Spinal cord (tissue), 9 donors: ENCODE measurements at regions not wholly inside any gene's neighbourhood (a gene's known extent, or its start where the extent isn't known, plus 50 kb on each side); places are given as distances from the start of the nearest gene placed in this dataset.
"Not testable (repeated sequence)": the region's sequence is repeated elsewhere in the genome, so short reads cannot be mapped to it uniquely, and the experiment has no call there.

Experiments
- DNase-seq, 6 donors: peaks; one replicate each; pipeline versions ENCODE4 v3.0.0 to v3.0.0-alpha.2; 2013 to 2015; ENCODE audit warnings: low spot score in 6 of 6, low read depth in 4 of 6
- H3K27ac ChIP-seq: one replicate; pipeline ENCODE4 v1.5.1; 2013; ENCODE audit warnings: low read depth, low read length, control low read depth
- H3K27me3 ChIP-seq: one replicate; pipeline ENCODE4 v1.6.1; 2013; ENCODE audit warnings: low read length; ENCODE audit not compliant: control insufficient read depth, insufficient read depth
- H3K36me3 ChIP-seq: one replicate; pipeline ENCODE4 v1.6.1; 2013; ENCODE audit warnings: low read length; ENCODE audit not compliant: control insufficient read depth, insufficient read depth
- H3K4me1 ChIP-seq: one replicate; pipeline ENCODE4 v1.6.1; 2013; ENCODE audit warnings: low read length; ENCODE audit not compliant: control insufficient read depth, insufficient read depth
- H3K4me3 ChIP-seq: one replicate; pipeline ENCODE4 v1.5.1; 2013; ENCODE audit warnings: low read depth, low read length, control low read depth
- H3K9me3 ChIP-seq: one replicate; pipeline ENCODE4 v1.6.1; 2013; ENCODE audit warnings: low read length; ENCODE audit not compliant: control insufficient read depth, insufficient read depth
- WGBS: methylation state at CpG from one replicate; pipeline ENCODE4 v1.1.5; 2013; ENCODE audit warnings: missing lambda C conversion rate; ENCODE audit not compliant: insufficient coverage; 5-methylcytosine and 5-hydroxymethylcytosine counted together
- donor health status: healthy.

GRCh38 chr10:26621243-26621888 is 76.1 kb upstream of the PDSS1 start:
- Histone ChIP-seq H3K27me3 (no peaks in the 10 kb centered on the region), H3K9me3 (no peaks in the 10 kb centered on the region), H3K4me1 (peaks cover 4% of the 10 kb centered on the region), H3K27ac (no peak overlapping the region), H3K36me3 (no peaks in the 10 kb centered on the region), H3K4me3 (no peak overlapping the region)
- DNase-seq, result no peak
- WGBS, result 100% methylated on average over 1 of the region's 7 CpGs

- Histone ChIP-seq H3K36me3 (no peaks in the 10 kb centered on the region), H3K27me3 (no peaks in the 10 kb centered on the region), H3K9me3 (no peaks in the 10 kb centered on the region), H3K4me3 (peak overlapping the region; percentile 19), H3K4me1 (peaks cover 4% of the 10 kb centered on the region), H3K27ac (no peak overlapping the region)
- peak in 2 of 6 donors; percentile 21 to 55 for DNase-seq
- 10% methylated on average over 38 of the region's 47 CpGs for WGBS
These were observed 75.4 kb upstream of the PDSS1 start for GRCh38 chr10:26621889-26622711.

GRCh38 chr10:26622891-26623290 is 74.6 kb upstream of the PDSS1 start:
- no peaks in the 10 kb centered on the region for H3K27me3 ChIP-seq
- WGBS, result 98% methylated on average over 4 of the region's 7 CpGs

GRCh38 chr10:26624006-26624405 is 73.5 kb upstream of the PDSS1 start:
- no peak overlapping the region for H3K27ac ChIP-seq
- WGBS, result 100% methylated on average over 1 of the region's 3 CpGs
- H3K27me3 ChIP-seq, result no peaks in the 10 kb centered on the region
- DNase-seq, result no peak
- no peaks in the 10 kb centered on the region for H3K9me3 ChIP-seq
- H3K36me3 ChIP-seq, result no peaks in the 10 kb centered on the region
- no peak overlapping the region for H3K4me3 ChIP-seq
- peaks cover 4% of the 10 kb centered on the region for H3K4me1 ChIP-seq

More at GRCh38 chr10:26622891-26623290, 74.6 kb upstream of the PDSS1 start:
- H3K4me1 ChIP-seq, result peaks cover 4% of the 10 kb centered on the region
- H3K9me3 ChIP-seq, result no peaks in the 10 kb centered on the region
- DNase-seq, result no peak
- no peak overlapping the region for H3K27ac ChIP-seq
- no peak overlapping the region for H3K4me3 ChIP-seq
- no peaks in the 10 kb centered on the region for H3K36me3 ChIP-seq

- DNase-seq, result no peak
- H3K27me3 ChIP-seq, result no peaks in the 10 kb centered on the region
- WGBS, result no CpG with 5 or more reads among the region's 3 CpGs
- H3K4me1 ChIP-seq, result peaks cover 4% of the 10 kb centered on the region
- H3K36me3 ChIP-seq, result no peaks in the 10 kb centered on the region
- no peak overlapping the region for H3K4me3 ChIP-seq
- H3K27ac ChIP-seq, result no peak overlapping the region
- no peaks in the 10 kb centered on the region for H3K9me3 ChIP-seq
These were observed 71.4 kb upstream of the PDSS1 start for GRCh38 chr10:26626066-26626465.

GRCh38 chr10:26627324-26627723 is 70.2 kb upstream of the PDSS1 start:
- Histone ChIP-seq H3K27me3 (no peaks in the 10 kb centered on the region), H3K4me3 (no peak overlapping the region), H3K36me3 (no peaks in the 10 kb centered on the region), H3K4me1 (peaks cover 4% of the 10 kb centered on the region), H3K27ac (no peak overlapping the region), H3K9me3 (no peaks in the 10 kb centered on the region)
- DNase-seq, result peak in 1 of 6 donors; percentile 29
- WGBS, result 17% methylated on average over 3 of the region's 3 CpGs

- Histone ChIP-seq H3K9me3 (no peaks in the 10 kb centered on the region), H3K27ac (no peak overlapping the region), H3K4me1 (no peaks in the 10 kb centered on the region), H3K4me3 (no peak overlapping the region), H3K27me3 (no peaks in the 10 kb centered on the region), H3K36me3 (no peaks in the 10 kb centered on the region)
- WGBS, result no CpG with 5 or more reads among the region's 2 CpGs
- no peak for DNase-seq
These were observed 69.1 kb upstream of the PDSS1 start for GRCh38 chr10:26628395-26628794.

GRCh38 chr10:26632171-26632570 is 65.3 kb upstream of the PDSS1 start:
- not testable (repeated sequence) for H3K27me3 ChIP-seq, H3K4me3 ChIP-seq, H3K27ac ChIP-seq, H3K36me3 ChIP-seq, H3K4me1 ChIP-seq, H3K9me3 ChIP-seq, DNase-seq
- no CpG with 5 or more reads among the region's 3 CpGs for WGBS

GRCh38 chr10:26634111-26634510 is 63.4 kb upstream of the PDSS1 start:
- H3K27ac ChIP-seq, H3K27me3 ChIP-seq, H3K36me3 ChIP-seq, H3K9me3 ChIP-seq, H3K4me1 ChIP-seq, DNase-seq, H3K4me3 ChIP-seq: not testable (repeated sequence)
